Tibial nerve (tissue), 4 donors: ENCODE measurements at regions not wholly inside any gene's neighbourhood (a gene's known extent, or its start where the extent isn't known, plus 50 kb on each side); places are given as distances from the start of the nearest gene placed in this dataset.
"Not testable (repeated sequence)": the region's sequence is repeated elsewhere in the genome, so short reads cannot be mapped to it uniquely, and the experiment has no call there.

Experiments used
- DNase-seq, 2 donors: peaks; one replicate each; pipeline ENCODE4 v3.0.0-alpha.2; 2019; ENCODE audit warnings: low spot score in 2 of 2
- H3K27ac ChIP-seq, 4 donors: fragments of 200-600 bp; sonication (generic) in 3 of 4; one replicate each; pipeline ENCODE4 v1.5.1; 2017 to 2019; ENCODE audit warnings: mild to moderate bottlenecking in 1 of 4
- H3K27me3 ChIP-seq, 2 donors: fragments of 200-600 bp; sonication (generic) in 1 of 2; one replicate each; pipeline versions ENCODE4 v1.5.1 to v1.6.0; 2017 to 2019
- H3K36me3 ChIP-seq, 3 donors: fragments of 200-600 bp; sonication (generic); one replicate each; pipeline ENCODE4 v1.5.1; 2018 to 2019
- H3K4me1 ChIP-seq, 4 donors: fragments of 200-600 bp; sonication (generic) in 3 of 4; one replicate each; pipeline ENCODE4 v1.5.1; 2017 to 2019
- H3K4me3 ChIP-seq, 4 donors: fragments of 200-600 bp; sonication (generic) in 3 of 4; one replicate each; pipeline ENCODE4 v1.5.1; 2017 to 2019; ENCODE audit warnings: mild to moderate bottlenecking in 1 of 4, moderate library complexity in 1 of 4
- H3K9me3 ChIP-seq, 4 donors: fragments of 200-600 bp; sonication (generic) in 3 of 4; one replicate each; pipeline ENCODE4 v1.5.1; 2017 to 2019
- CTCF ChIP-seq, 5 experiments: fragments of 200-600 bp in 3 of 5; fragments of 450-650 bp in 2 of 5; sonication (generic) in 3 of 5; IDR thresholded peaks; one replicate each; pipeline ENCODE4 v1.5.1; 2016 to 2019; ENCODE audit warnings: antibody characterized with exemption in 5 of 5, mild to moderate bottlenecking in 3 of 5, moderate library complexity in 2 of 5
- EP300 ChIP-seq, 2 donors: sonication (generic); formaldehyde crosslinking; IDR thresholded peaks; one replicate each; pipeline ENCODE4 v1.6.1; 2017; ENCODE audit warnings: antibody characterized with exemption in 2 of 2, mild to moderate bottlenecking in 1 of 2
- POLR2A ChIP-seq, 2 donors: fragments of 450-650 bp; IDR thresholded peaks; one replicate each; pipeline ENCODE4 v1.6.1; 2017; ENCODE audit warnings: antibody characterized with exemption in 2 of 2, mild to moderate bottlenecking in 2 of 2, moderate library complexity in 2 of 2
- WGBS, 2 donors: methylation state at CpG; one replicate each; pipeline ENCODE4 v1.1.5; 2018; 5-methylcytosine and 5-hydroxymethylcytosine counted together

- TF ChIP-seq CTCF (IDR thresholded peaks at IDR 0.05) (no peak), POLR2A (IDR thresholded peaks at IDR 0.05) (no peak), EP300 (IDR thresholded peaks at IDR 0.05) (no peak)
- Histone ChIP-seq H3K36me3 (no peaks in the 10 kb centered on the region), H3K4me1 (peaks cover 0 to under 1% (median 0%) of the 10 kb centered on the region in 4 donors), H3K4me3 (no peak overlapping the region), H3K27ac (no peak overlapping the region), H3K9me3 (no peaks in the 10 kb centered on the region), H3K27me3 (no peaks in the 10 kb centered on the region)
- WGBS, 2 donors, result 78 to 87% methylated on average over 4 of the region's 4 CpGs
- DNase-seq, result no peak
These were observed 182.8 kb upstream of the SESN3 start for GRCh38 chr11:95413761-95414160.

- Histone ChIP-seq H3K4me1 (peaks cover 0 to 7% (median 0%) of the 10 kb centered on the region in 4 donors), H3K4me3 (no peak overlapping the region), H3K9me3 (no peaks in the 10 kb centered on the region), H3K36me3 (no peaks in the 10 kb centered on the region), H3K27me3 (no peaks in the 10 kb centered on the region), H3K27ac (no peak overlapping the region)
- TF ChIP-seq CTCF (IDR thresholded peaks at IDR 0.05), result no peak
- no peak for DNase-seq
These were observed 182.0 kb upstream of the SESN3 start for GRCh38 chr11:95413021-95413420.

- Histone ChIP-seq H3K27me3 (no peaks in the 10 kb centered on the region), H3K27ac (no peak overlapping the region), H3K36me3 (no peaks in the 10 kb centered on the region), H3K4me1 (peaks cover 0 to 10% (median 0%) of the 10 kb centered on the region in 4 donors), H3K9me3 (no peaks in the 10 kb centered on the region), H3K4me3 (no peak overlapping the region)
- WGBS, 2 donors, result 62 to 83% methylated on average over 3 of the region's 3 CpGs
- DNase-seq, result no peak
- TF ChIP-seq POLR2A (IDR thresholded peaks at IDR 0.05), result no peak
- no peak for TF ChIP-seq EP300 (IDR thresholded peaks at IDR 0.05)
- TF ChIP-seq CTCF (IDR thresholded peaks at IDR 0.05), result no peak
These were observed 181.1 kb upstream of the SESN3 start for GRCh38 chr11:95412074-95412473.

- not testable (repeated sequence) for H3K9me3 ChIP-seq, H3K27me3 ChIP-seq, H3K27ac ChIP-seq, DNase-seq, H3K4me3 ChIP-seq, H3K36me3 ChIP-seq
- H3K4me1 ChIP-seq, result peaks cover 0 to 10% (median 0%) of the 10 kb centered on the region in 4 donors
These were observed 179.7 kb upstream of the SESN3 start for GRCh38 chr11:95410707-95411106.

GRCh38 chr11:95406271-95406670, 175.3 kb upstream of the SESN3 start:
- TF ChIP-seq EP300 (IDR thresholded peaks at IDR 0.05) (no peak), POLR2A (IDR thresholded peaks at IDR 0.05) (no peak), CTCF (IDR thresholded peaks at IDR 0.05) (no peak)
- 91 to 96% methylated on average over 1 of the region's 1 CpG for WGBS, 2 donors

GRCh38 chr11:95404370-95404769, 173.4 kb upstream of the SESN3 start:
- WGBS, 2 donors, result 79 to 95% methylated on average over 4 of the region's 4 CpGs
- Histone ChIP-seq H3K4me3 (no peak overlapping the region), H3K27me3 (no peaks in the 10 kb centered on the region), H3K9me3 (no peaks in the 10 kb centered on the region), H3K27ac (no peak overlapping the region), H3K36me3 (no peaks in the 10 kb centered on the region), H3K4me1 (peaks cover 0 to 10% (median 0%) of the 10 kb centered on the region in 4 donors)
- DNase-seq, result no peak
- TF ChIP-seq EP300 (IDR thresholded peaks at IDR 0.05) (no peak), POLR2A (IDR thresholded peaks at IDR 0.05) (no peak), CTCF (IDR thresholded peaks at IDR 0.05) (no peak)

More at GRCh38 chr11:95406271-95406670, 175.3 kb upstream of the SESN3 start:
- Histone ChIP-seq H3K27me3 (no peaks in the 10 kb centered on the region), H3K27ac (no peak overlapping the region), H3K4me3 (no peak overlapping the region), H3K4me1 (peaks cover 0 to 10% (median 0%) of the 10 kb centered on the region in 4 donors), H3K36me3 (no peaks in the 10 kb centered on the region), H3K9me3 (no peaks in the 10 kb centered on the region)
- no peak for DNase-seq
